ENCODE measurements at regions not wholly inside any gene's neighbourhood (a gene's known extent, or its start where the extent isn't known, plus 50 kb on each side); places are given as distances from the start of the nearest gene placed in this dataset.

GRCh38 chr5:76030343-76030742 is 52.8 kb upstream of the SV2C start:
- H3K9me3 Mint-ChIP-seq = peaks cover 7% of the 10 kb centered on the region

DNA sequence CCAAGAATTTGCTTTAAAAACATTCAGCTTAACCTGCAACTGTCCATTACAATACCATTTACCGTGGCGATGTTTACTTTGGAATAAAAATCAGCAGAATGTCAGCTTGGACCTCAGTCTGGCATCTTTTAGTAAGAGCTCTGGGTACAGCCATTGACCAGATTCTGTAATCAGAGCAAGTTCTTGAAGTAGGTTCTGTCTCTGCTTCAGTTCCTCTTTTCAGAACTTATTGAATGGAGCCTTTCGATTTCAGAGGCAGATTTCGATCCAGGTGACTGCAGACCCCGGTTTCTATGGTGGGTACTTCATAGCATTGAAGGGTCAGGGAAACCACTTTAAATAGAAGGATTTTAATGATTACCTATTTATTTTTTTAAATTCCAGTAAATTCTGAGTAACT is 53.4 kb upstream of the SV2C start:
- no peak for DNase-seq
- no peak overlapping the region for H3K27ac Mint-ChIP-seq
- no peak overlapping the region for H3K4me3 Mint-ChIP-seq
- H3K4me1 Mint-ChIP-seq = no peaks in the 10 kb centered on the region
- H3K36me3 Mint-ChIP-seq (ENCODE audit: low read depth) = no peaks in the 10 kb centered on the region
- H3K9me3 Mint-ChIP-seq = peaks cover 2% of the 10 kb centered on the region
- TF ChIP-seq CTCF (IDR thresholded peaks at IDR 0.05) = no peak
- no peaks in the 10 kb centered on the region for H3K27me3 Mint-ChIP-seq (ENCODE audit: low read depth, poor library complexity)

More at GRCh38 chr5:76030343-76030742, 52.8 kb upstream of the SV2C start:
- Mint-ChIP-seq H3K36me3 (ENCODE audit: low read depth) (no peaks in the 10 kb centered on the region), H3K4me3 (no peak overlapping the region), H3K27me3 (ENCODE audit: low read depth, poor library complexity) (peaks cover 5% of the 10 kb centered on the region), H3K4me1 (no peaks in the 10 kb centered on the region), H3K27ac (no peak overlapping the region)
- DNase-seq = no peak
- TF ChIP-seq CTCF (IDR thresholded peaks at IDR 0.05) = no peak

DNA sequence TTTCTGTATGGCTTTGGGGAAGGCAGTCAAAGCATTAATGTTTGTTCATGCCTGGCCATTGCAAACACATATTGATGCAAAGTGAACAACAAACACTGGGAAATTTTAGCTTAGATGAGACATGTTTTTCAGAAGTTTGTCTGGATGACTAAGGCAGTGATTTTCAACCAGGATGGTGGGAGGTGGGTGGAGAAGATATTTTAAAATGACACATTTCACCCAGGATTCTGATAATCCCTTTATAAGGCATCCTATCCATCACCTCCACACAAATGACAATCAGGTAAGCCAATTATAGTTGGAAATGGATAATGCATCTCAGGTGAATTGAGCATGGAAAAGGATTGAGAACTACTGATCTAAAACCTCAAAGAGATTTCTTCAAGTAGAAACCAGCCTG is 57.4 kb upstream of the SV2C start:
- no peak overlapping the region for H3K4me3 Mint-ChIP-seq
- DNase-seq = no peak
- no peak for TF ChIP-seq CTCF (IDR thresholded peaks at IDR 0.05)
- H3K4me1 Mint-ChIP-seq = no peaks in the 10 kb centered on the region
- H3K27ac Mint-ChIP-seq = no peak overlapping the region
- H3K9me3 Mint-ChIP-seq = no peaks in the 10 kb centered on the region
- H3K36me3 Mint-ChIP-seq (ENCODE audit: low read depth) = no peaks in the 10 kb centered on the region
- peaks cover 5% of the 10 kb centered on the region for H3K27me3 Mint-ChIP-seq (ENCODE audit: low read depth, poor library complexity)

DNA sequence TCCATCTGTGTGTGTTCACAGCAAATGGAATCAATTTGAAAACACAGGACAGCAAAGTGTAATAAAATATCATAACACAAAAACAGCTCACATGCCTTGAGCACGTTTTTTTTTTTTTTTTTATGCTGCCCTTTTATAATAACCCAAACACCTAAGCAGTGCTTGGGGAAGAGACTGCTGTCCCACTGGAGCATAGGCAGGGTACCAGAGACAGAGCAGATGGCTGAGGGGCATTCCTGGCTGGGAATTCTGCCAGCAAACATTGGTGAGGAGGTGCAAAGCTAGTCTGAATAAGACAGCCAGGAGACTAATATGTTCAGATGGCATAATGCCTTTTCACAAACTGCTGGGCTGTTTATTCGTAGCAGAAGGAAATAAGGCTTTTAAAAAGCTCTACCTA is 58.1 kb upstream of the SV2C start:
- peaks cover 5% of the 10 kb centered on the region for H3K27me3 Mint-ChIP-seq (ENCODE audit: low read depth, poor library complexity)
- no peaks in the 10 kb centered on the region for H3K9me3 Mint-ChIP-seq
- no peak for DNase-seq
- no peak overlapping the region for H3K4me3 Mint-ChIP-seq
- H3K4me1 Mint-ChIP-seq = no peaks in the 10 kb centered on the region
- TF ChIP-seq CTCF (IDR thresholded peaks at IDR 0.05) = no peak
- H3K27ac Mint-ChIP-seq = no peak overlapping the region
- no peaks in the 10 kb centered on the region for H3K36me3 Mint-ChIP-seq (ENCODE audit: low read depth)

DNA sequence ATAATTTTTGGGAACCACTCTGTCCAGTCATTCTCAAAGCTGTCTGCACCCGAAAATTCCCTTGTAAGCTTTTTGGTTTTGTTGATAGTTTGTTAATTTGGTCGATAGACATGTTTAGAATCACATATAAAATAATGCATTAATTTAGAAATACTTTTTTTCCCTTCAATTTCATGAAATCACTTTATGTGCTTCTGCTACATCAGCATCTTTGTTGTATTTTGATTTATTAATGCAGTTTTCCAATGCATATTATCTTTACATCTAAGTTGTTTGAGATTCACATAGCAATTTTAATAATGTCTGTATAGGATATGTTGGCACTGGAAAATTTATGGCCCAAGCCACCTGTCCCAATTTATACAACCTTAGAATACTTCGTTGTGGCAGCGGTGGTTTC is 60.6 kb upstream of the SV2C start:
- H3K4me1 Mint-ChIP-seq = no peaks in the 10 kb centered on the region
- H3K27me3 Mint-ChIP-seq (ENCODE audit: low read depth, poor library complexity) = peaks cover 9% of the 10 kb centered on the region
- DNase-seq = no peak
- no peak for TF ChIP-seq CTCF (IDR thresholded peaks at IDR 0.05)
- no peak overlapping the region for H3K27ac Mint-ChIP-seq
- H3K9me3 Mint-ChIP-seq = no peaks in the 10 kb centered on the region
- no peak overlapping the region for H3K4me3 Mint-ChIP-seq
- H3K36me3 Mint-ChIP-seq (ENCODE audit: low read depth) = no peaks in the 10 kb centered on the region

- DNase-seq = no peak
- H3K4me1 Mint-ChIP-seq = no peaks in the 10 kb centered on the region
- TF ChIP-seq CTCF (IDR thresholded peaks at IDR 0.05) = no peak
- H3K27me3 Mint-ChIP-seq (ENCODE audit: low read depth, poor library complexity) = peaks cover 9% of the 10 kb centered on the region
- H3K9me3 Mint-ChIP-seq = no peaks in the 10 kb centered on the region
- no peak overlapping the region for H3K27ac Mint-ChIP-seq
- no peak overlapping the region for H3K4me3 Mint-ChIP-seq
- H3K36me3 Mint-ChIP-seq (ENCODE audit: low read depth) = no peaks in the 10 kb centered on the region
These were observed 61.1 kb upstream of the SV2C start for GRCh38 chr5:76021936-76022584.

All from nephron progenitor cell (in vitro differentiated cells).